Thoracic aorta (tissue), 2 donors: ENCODE measurements at regions not wholly inside any gene's neighbourhood (a gene's known extent, or its start where the extent isn't known, plus 50 kb on each side); places are given as distances from the start of the nearest gene placed in this dataset.

Source experiments
- ATAC-seq: fragments of 150-250 bp; one replicate; pipeline ENCODE4 v1.8.0; 2017; ENCODE audit warnings: low read depth; ENCODE audit not compliant: insufficient number of reproducible peaks, low FRiP score
- DNase-seq: peaks from one replicate; pipeline ENCODE4 v3.0.0-alpha.2; 2020; ENCODE audit warnings: low spot score
- H3K27ac ChIP-seq, 2 donors: fragments of 200-600 bp; sonication (generic); 1 replicate in 1 of 2; 2 replicates in 1 of 2; pipeline ENCODE4 v1.5.1; 2016; ENCODE audit warnings: mild to moderate bottlenecking in 2 of 2, moderate library complexity in 2 of 2
- H3K27me3 ChIP-seq: fragments of 200-600 bp; sonication (generic); replicated peaks from 2 replicates; pipeline ENCODE4 v1.6.0; 2016; ENCODE audit warnings: mild to moderate bottlenecking; ENCODE audit not compliant: insufficient read depth
- H3K36me3 ChIP-seq: fragments of 200-600 bp; sonication (generic); one replicate; pipeline ENCODE4 v1.5.1; 2016
- H3K4me1 ChIP-seq, 2 donors: fragments of 200-600 bp; sonication (generic); 1 replicate in 1 of 2; 2 replicates in 1 of 2; pipeline versions ENCODE4 v1.5.1 to v1.6.0; 2016; ENCODE audit warnings: low read depth in 2 of 2, mild to moderate bottlenecking in 1 of 2; ENCODE audit not compliant: control insufficient read depth in 1 of 2
- H3K4me3 ChIP-seq: fragments of 200-600 bp; sonication (generic); 2 replicates; pipeline ENCODE4 v1.5.1; 2016; ENCODE audit warnings: mild to moderate bottlenecking
- H3K9me3 ChIP-seq: fragments of 200-600 bp; sonication (generic); 2 replicates; pipeline ENCODE4 v1.5.1; 2016
- TF ChIP-seq, protein P1 (sequence below): fragments of 200-600 bp; sonication (generic); IDR thresholded peaks from one replicate; pipeline ENCODE4 v1.5.1; 2019; ENCODE audit warnings: antibody characterized with exemption

GRCh38 chr18:25817546-25818237 is 272.7 kb downstream of the SS18 start:
- Histone ChIP-seq H3K9me3 (no peaks in the 10 kb centered on the region), H3K36me3 (no peaks in the 10 kb centered on the region), H3K27me3 (no peaks in the 10 kb centered on the region), H3K4me3 (no peak overlapping the region), H3K27ac (no peak overlapping the region), H3K4me1 (no peaks in the 10 kb centered on the region)
- ATAC-seq (no peak), DNase-seq (no peak)
- TF ChIP-seq, protein P1, sequence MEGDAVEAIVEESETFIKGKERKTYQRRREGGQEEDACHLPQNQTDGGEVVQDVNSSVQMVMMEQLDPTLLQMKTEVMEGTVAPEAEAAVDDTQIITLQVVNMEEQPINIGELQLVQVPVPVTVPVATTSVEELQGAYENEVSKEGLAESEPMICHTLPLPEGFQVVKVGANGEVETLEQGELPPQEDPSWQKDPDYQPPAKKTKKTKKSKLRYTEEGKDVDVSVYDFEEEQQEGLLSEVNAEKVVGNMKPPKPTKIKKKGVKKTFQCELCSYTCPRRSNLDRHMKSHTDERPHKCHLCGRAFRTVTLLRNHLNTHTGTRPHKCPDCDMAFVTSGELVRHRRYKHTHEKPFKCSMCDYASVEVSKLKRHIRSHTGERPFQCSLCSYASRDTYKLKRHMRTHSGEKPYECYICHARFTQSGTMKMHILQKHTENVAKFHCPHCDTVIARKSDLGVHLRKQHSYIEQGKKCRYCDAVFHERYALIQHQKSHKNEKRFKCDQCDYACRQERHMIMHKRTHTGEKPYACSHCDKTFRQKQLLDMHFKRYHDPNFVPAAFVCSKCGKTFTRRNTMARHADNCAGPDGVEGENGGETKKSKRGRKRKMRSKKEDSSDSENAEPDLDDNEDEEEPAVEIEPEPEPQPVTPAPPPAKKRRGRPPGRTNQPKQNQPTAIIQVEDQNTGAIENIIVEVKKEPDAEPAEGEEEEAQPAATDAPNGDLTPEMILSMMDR = no peak

DNA sequence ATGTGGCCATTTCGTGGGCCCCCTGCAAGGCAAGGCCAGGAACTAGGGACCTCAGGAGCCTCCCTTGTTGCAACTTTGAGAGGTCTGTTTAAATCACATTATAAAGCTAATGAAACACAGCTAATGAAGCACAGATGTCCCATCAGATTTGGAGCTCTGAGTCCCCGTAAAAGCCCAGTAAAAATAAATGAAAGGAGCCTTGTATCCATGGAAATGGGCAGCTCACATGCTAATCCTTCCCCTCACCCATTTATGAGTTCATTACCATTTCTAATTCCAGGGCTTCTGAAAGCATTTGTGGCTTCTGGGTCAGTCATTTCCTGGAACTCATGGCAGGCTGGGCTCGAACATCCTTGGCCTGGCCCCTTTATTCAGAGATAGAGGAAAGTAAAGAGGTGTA is 274.8 kb downstream of the SS18 start:
- DNase-seq (no peak), ATAC-seq (no peak)
- Histone ChIP-seq H3K36me3 (no peaks in the 10 kb centered on the region), H3K9me3 (no peaks in the 10 kb centered on the region), H3K27me3 (no peaks in the 10 kb centered on the region), H3K27ac (no peak overlapping the region), H3K4me3 (no peak overlapping the region), H3K4me1 (no peaks in the 10 kb centered on the region)
- TF ChIP-seq, protein P1 = no peak

DNA sequence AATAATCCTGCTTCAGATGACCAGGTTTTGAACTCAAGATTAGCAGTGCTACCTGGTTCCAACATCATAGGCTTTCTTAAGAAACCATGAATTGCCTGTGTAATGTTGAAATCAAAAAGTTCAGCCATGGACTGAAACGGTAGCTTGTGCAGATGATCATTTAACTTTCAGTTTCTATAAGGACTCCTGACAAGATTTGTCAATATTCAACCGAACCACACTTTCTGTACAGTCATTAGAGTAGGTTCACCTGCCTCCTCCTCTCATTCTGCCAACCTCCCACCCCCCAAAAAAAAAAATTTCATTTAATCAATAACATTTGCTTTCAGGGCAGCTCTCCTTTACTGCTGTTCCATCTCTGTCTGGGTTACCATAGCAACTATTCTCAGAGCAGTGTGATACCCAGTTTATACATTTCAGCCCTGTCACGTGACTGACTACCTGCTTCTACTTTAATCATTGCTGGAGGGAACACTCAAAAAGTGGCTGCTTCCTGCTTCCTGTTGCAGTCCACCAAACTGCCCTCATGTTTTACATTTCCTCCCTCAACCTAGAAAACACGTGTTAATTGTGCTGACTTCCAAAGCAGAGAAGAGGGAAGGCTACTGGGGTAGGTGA is 275.5 kb downstream of the SS18 start:
- Histone ChIP-seq H3K27me3 (no peaks in the 10 kb centered on the region), H3K36me3 (no peaks in the 10 kb centered on the region), H3K9me3 (no peaks in the 10 kb centered on the region), H3K4me3 (no peak overlapping the region), H3K4me1 (no peaks in the 10 kb centered on the region), H3K27ac (no peak overlapping the region)
- DNase-seq (no peak), ATAC-seq (no peak)
- TF ChIP-seq, protein P1 = no peak

DNA sequence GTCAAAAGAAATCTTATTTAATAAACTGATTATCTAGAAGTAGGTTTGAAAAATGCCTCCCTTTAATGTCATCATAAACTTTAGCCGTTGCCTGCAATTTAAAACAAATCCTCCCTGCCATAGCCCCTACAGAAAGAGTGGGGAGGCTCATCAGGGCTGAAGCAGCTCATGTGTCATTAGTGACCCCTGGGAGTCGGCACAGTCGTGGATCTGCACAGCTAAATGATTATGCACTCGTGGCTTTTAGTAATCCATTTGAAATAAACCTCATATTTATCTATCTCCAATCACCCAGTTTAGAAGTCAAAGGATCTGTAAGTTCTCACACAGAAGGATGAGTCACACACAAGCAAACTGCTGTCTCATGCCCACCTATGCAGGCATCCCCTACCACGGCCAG is 277.3 kb downstream of the SS18 start:
- Histone ChIP-seq H3K9me3 (no peaks in the 10 kb centered on the region), H3K4me1 (no peaks in the 10 kb centered on the region), H3K4me3 (no peak overlapping the region), H3K36me3 (no peaks in the 10 kb centered on the region), H3K27ac (no peak overlapping the region), H3K27me3 (no peaks in the 10 kb centered on the region)
- ATAC-seq (no peak), DNase-seq (no peak)
- TF ChIP-seq, protein P1 = no peak

GRCh38 chr18:25810736-25811135 is 279.7 kb downstream of the SS18 start:
- no peaks in the 10 kb centered on the region for H3K9me3 ChIP-seq
- no peaks in the 10 kb centered on the region for H3K27me3 ChIP-seq
- no peak overlapping the region for H3K27ac ChIP-seq
- no peak overlapping the region for H3K4me3 ChIP-seq
- no peaks in the 10 kb centered on the region for H3K4me1 ChIP-seq
- H3K36me3 ChIP-seq = no peaks in the 10 kb centered on the region
- ATAC-seq (no peak), DNase-seq (no peak)
- TF ChIP-seq, protein P1 = no peak
